ENCODE measurements at regions not wholly inside any gene's neighbourhood (a gene's known extent, or its start where the extent isn't known, plus 50 kb on each side); places are given as distances from the start of the nearest gene placed in this dataset.

- Histone ChIP-seq H3K4me3 (ENCODE audit: low read length in 3 of 3) (no peak overlapping the region), H3K9me3 (ENCODE audit: control insufficient read depth in 2 of 3, insufficient read depth in 1 of 3, low read length in 3 of 3) (no peaks in the 10 kb centered on the region), H3K4me1 (ENCODE audit: control insufficient read depth in 2 of 3, insufficient read depth in 2 of 3, low read depth in 1 of 3, low read length in 3 of 3) (no peaks in the 10 kb centered on the region), H3K27ac (ENCODE audit: low read depth in 2 of 2, low read length in 2 of 2) (no peak overlapping the region), H3K36me3 (ENCODE audit: control insufficient read depth in 2 of 3, insufficient read depth in 3 of 3, low read length in 3 of 3) (no peaks in the 10 kb centered on the region), H3K9ac (ENCODE audit: low read length in 3 of 3) (no peak overlapping the region), H3K27me3 (ENCODE audit: control insufficient read depth, insufficient read depth, low read length) (no peaks in the 10 kb centered on the region)
- FAIRE-seq (no peak), DNase-seq (no peak)
- TF ChIP-seq CTCF (IDR thresholded peaks at IDR 0.05; ENCODE audit: borderline replicate concordance, extremely low read depth, insufficient read depth) = no peak
- intact Hi-C loops (cut with DNase I) = no loop called here
Measured at GRCh38 chr5:67483453-67484030, 286.9 kb upstream of the CD180 start.

GRCh38 chr5:67481362-67481761 is 284.8 kb upstream of the CD180 start:
- intact Hi-C loops (cut with DNase I) = no loop called here
- FAIRE-seq = no peak
- no peaks in the 10 kb centered on the region for H3K4me1 ChIP-seq (ENCODE audit: control insufficient read depth in 2 of 3, insufficient read depth in 2 of 3, low read depth in 1 of 3, low read length in 3 of 3)

GRCh38 chr5:67478337-67478736 is 281.7 kb upstream of the CD180 start:
- H3K4me3 ChIP-seq (ENCODE audit: low read length in 3 of 3) = no peak overlapping the region
- H3K9ac ChIP-seq (ENCODE audit: low read length in 3 of 3) = no peak overlapping the region
- H3K27me3 ChIP-seq (ENCODE audit: control insufficient read depth, insufficient read depth, low read length) = no peaks in the 10 kb centered on the region
- H3K36me3 ChIP-seq (ENCODE audit: control insufficient read depth in 2 of 3, insufficient read depth in 3 of 3, low read length in 3 of 3) = no peaks in the 10 kb centered on the region
- no peaks in the 10 kb centered on the region for H3K9me3 ChIP-seq (ENCODE audit: control insufficient read depth in 2 of 3, insufficient read depth in 1 of 3, low read length in 3 of 3)
- H3K27ac ChIP-seq (ENCODE audit: low read depth in 2 of 2, low read length in 2 of 2) = no peak overlapping the region
- TF ChIP-seq CTCF (IDR thresholded peaks at IDR 0.05; ENCODE audit: borderline replicate concordance, extremely low read depth, insufficient read depth) = no peak
- FAIRE-seq (no peak), DNase-seq (no peak)
- intact Hi-C loops (cut with DNase I) = no loop called here
- H3K4me1 ChIP-seq (ENCODE audit: control insufficient read depth in 2 of 3, insufficient read depth in 2 of 3, low read depth in 1 of 3, low read length in 3 of 3) = no peaks in the 10 kb centered on the region

More at GRCh38 chr5:67481362-67481761, 284.8 kb upstream of the CD180 start:
- no peak for DNase-seq
- TF ChIP-seq CTCF (IDR thresholded peaks at IDR 0.05; ENCODE audit: borderline replicate concordance, extremely low read depth, insufficient read depth) = no peak
- Histone ChIP-seq H3K27ac (ENCODE audit: low read depth in 2 of 2, low read length in 2 of 2) (no peak overlapping the region), H3K9me3 (ENCODE audit: control insufficient read depth in 2 of 3, insufficient read depth in 1 of 3, low read length in 3 of 3) (no peaks in the 10 kb centered on the region), H3K36me3 (ENCODE audit: control insufficient read depth in 2 of 3, insufficient read depth in 3 of 3, low read length in 3 of 3) (no peaks in the 10 kb centered on the region), H3K9ac (ENCODE audit: low read length in 3 of 3) (no peak overlapping the region), H3K4me3 (ENCODE audit: low read length in 3 of 3) (no peak overlapping the region), H3K27me3 (ENCODE audit: control insufficient read depth, insufficient read depth, low read length) (no peaks in the 10 kb centered on the region)

- H3K36me3 ChIP-seq (ENCODE audit: control insufficient read depth in 2 of 3, insufficient read depth in 3 of 3, low read length in 3 of 3) = no peaks in the 10 kb centered on the region
- no peak overlapping the region for H3K27ac ChIP-seq (ENCODE audit: low read depth in 2 of 2, low read length in 2 of 2)
- no peaks in the 10 kb centered on the region for H3K27me3 ChIP-seq (ENCODE audit: control insufficient read depth, insufficient read depth, low read length)
- DNase-seq (no peak), FAIRE-seq (no peak)
- no peak for TF ChIP-seq CTCF (IDR thresholded peaks at IDR 0.05; ENCODE audit: borderline replicate concordance, extremely low read depth, insufficient read depth)
- intact Hi-C loops (cut with DNase I) = no loop called here
- H3K9ac ChIP-seq (ENCODE audit: low read length in 3 of 3) = no peak overlapping the region
- H3K9me3 ChIP-seq (ENCODE audit: control insufficient read depth in 2 of 3, insufficient read depth in 1 of 3, low read length in 3 of 3) = no peaks in the 10 kb centered on the region
- no peak overlapping the region for H3K4me3 ChIP-seq (ENCODE audit: low read length in 3 of 3)
- no peaks in the 10 kb centered on the region for H3K4me1 ChIP-seq (ENCODE audit: control insufficient read depth in 2 of 3, insufficient read depth in 2 of 3, low read depth in 1 of 3, low read length in 3 of 3)
Measured at GRCh38 chr5:67476995-67477394, 280.4 kb upstream of the CD180 start.

Measured in kidney (tissue), 13 donors.